ENCODE measurements at regions not wholly inside any gene's neighbourhood (a gene's known extent, or its start where the extent isn't known, plus 50 kb on each side); places are given as distances from the start of the nearest gene placed in this dataset.

DNA sequence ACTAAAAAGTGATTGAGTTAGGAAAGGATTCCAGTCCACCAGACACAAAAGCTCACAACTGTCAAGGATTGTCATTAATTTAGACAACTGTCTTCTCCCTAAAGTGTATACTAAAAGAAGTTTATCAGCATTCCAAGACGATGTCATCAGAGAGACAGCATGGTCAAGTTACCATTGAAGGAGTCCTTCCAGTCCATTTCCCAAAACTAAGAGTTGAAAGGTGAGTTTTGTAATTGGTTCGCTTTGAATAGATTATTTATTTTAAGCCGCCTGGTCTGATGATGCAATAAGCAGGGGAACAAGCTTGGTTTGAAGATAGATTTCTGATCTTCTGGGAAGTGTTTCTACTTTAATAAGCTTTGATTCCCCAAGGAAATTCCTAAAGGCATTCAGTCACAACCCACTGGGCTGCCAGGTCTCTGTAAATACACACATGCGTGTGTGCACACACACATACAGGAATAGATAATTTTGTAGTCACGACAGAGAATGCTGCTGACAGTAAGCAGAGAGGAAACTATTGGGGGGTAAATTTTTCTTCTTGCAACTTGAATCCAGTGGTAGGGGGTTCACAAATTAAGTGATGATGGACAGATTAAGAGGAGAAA, 234.8 kb downstream of the PIK3R1 start:
- DNase-seq (ENCODE audit: low read depth): no peak

DNA sequence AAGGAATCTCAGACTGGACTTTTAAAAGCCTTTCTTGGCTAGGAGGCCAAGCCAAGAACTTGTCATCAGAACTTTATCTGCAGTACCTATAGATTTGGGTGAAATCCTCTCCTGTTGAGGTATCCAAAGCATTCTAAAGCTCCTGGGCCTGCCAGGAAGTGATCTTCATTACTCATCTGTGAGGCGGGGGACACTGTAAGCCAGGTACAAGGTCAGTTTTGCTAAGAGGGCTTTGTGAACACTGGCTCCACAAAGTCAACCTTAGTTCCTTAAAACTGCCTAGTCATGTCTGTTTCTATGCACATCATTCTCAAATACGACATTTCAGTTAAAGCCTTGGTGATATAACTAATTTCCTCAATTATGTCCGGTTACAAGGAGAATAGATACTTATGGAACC, 236.7 kb downstream of the PIK3R1 start:
- DNase-seq (ENCODE audit: low read depth): no peak

DNA sequence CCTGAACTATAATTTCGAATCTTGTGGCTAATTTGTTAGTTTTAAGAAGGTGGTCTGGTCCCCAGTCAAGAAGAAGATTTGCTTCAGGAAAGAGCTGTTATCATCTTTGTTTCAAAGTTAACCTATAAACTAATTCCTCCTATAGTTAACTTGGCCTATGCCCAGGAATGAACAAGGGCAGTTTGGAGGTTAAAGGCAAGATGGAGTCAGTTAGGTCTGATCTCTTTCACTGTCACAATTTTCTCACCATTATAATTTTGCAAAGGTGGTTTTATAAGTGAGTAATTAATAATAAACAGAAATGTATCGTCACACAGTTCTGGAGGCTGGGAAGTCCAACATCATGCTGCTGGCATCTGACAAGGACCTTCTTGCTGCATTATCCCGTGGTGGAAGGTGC, 238.6 kb downstream of the PIK3R1 start:
- no peak for DNase-seq (ENCODE audit: low read depth)

DNA sequence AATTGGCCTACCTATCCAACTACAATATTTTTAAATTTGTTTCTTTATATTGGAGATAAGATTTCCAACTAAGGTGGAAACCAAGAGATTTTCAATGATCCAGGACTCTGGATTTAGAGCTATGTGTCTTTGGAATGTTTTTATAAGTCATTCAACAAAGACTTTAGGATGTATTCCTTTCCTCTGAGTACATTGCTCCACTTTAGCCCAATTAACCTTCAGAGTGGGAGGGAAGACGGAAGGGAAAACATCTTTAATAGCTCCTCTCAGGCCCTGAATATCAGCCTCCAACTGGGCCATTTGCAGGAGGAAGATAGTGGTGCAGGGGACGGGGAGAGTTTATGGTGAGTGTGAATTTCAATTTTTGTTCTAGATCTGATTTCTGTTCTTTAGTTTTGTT, 239.2 kb downstream of the PIK3R1 start:
- no peak for DNase-seq (ENCODE audit: low read depth)

DNA sequence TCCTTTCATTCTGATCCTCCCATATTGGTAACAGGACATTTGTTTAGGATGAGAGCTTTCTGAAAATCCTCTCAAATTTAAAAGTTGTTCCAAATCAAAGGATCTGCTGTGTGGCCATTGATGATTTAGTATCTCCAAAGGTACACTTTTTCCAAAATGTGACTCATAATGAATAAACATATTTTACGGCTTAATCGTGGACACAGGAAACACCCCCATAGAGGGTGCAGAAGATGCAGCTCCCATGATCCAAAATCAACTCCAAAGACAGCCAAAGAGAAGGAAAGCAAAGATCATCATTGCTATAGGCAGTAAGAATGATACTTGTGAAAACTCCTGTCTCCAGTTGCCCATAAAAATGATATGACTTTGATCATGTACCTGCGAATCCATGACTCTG, 239.7 kb downstream of the PIK3R1 start:
- DNase-seq (ENCODE audit: low read depth): no peak

DNA sequence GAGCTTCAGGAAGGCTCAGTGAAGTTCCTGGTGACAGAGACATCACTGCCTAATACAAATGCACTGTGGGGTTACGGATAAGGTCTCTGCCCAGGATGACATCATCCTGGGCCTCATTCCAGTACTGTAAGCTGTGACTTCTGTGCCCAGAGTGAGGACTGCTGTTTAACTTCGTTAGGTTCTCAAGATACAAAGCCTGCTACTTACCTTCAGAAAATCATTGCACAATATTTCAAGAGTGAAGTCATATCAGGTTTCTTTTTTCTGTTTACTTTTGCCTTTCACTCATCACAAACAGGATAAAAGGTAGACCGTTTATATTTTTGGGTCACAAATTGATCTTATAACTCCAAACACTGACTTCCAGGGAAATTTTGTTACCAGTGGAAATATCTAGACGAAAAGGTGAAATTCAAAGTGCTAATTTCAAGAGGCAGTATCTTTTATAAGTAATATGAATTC, 241.2 kb downstream of the PIK3R1 start:
- no peak for DNase-seq (ENCODE audit: low read depth)

DNA sequence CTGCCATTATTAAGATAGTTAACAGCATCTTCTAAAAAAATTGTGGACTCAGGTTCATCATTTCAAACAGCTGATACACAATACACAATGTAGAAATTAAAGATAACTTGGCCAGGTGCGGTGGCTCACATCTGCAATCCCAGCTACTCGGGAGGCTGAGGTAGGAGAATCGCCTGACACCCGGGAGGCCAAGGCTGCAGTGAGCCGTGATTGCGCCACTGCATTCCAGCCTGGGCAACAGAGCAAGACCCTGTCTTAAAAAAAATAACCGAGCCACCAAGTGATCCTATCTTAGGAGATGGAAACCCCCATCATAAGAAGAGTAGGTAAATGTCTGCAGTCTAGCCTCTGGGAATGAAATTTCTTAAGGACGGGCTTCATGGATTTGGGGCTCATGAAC, 241.7 kb downstream of the PIK3R1 start:
- DNase-seq (ENCODE audit: low read depth): no peak

DNA sequence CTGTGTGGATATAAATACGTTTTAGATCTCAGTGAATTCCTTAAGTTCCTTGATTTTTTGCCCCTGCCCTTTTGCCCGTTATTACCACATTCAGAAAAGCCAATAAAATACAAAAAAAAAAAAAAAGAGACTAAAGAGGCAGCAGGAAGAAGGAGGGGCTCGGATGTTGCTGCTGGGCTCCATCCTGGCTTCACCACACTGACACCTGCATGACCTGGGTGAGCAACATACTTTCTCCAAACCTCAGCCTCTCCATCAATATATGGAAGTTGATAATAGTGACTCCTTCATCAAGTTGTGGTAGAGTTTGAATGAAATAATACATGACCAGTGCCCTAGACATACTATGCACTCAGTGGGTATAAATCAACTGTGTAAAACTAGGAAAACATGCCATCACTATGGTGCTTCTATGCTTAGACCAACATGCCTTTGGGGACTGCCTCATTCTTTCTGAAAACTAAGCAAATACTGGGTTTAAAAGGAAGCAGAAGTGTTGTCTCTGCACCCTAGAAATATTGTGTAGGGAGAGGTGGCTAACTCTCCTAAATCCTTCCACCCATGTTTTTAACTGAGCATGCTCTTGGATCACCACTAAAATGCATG, 243.0 kb downstream of the PIK3R1 start:
- DNase-seq (ENCODE audit: low read depth): no peak

DNA sequence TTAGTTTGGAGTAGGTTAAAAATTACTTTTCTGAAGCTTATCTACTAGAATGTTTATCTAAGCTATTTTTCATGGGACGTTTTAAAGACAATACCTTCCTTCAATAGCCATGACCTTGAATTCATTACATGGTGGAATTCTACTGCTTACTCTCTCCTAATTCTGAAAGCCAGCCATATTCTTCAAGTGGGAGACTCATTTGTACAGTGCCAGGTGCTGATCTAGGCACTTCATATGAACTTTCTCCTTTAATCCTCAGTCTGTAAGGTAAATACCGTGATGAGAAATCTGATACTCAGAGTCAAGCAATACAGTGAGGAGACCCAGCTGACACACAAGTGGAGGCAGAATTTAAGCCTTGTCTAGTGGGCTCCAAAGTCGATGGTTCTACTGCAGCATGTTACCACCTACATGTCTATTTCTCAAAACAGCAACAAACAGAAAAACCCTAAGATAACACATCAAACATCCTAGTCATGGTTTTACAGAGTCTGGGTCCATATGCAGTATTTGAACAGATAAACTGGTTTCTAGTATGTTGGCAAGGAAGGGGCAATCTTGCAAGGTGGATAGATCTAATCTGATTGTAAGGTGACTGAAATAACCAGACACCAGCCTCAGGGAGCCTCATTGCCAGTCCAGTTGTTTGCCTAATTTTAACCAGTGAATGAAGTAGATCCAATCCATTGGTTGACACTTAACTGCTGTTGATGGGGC, 243.7 kb downstream of the PIK3R1 start:
- DNase-seq (ENCODE audit: low read depth): no peak

DNA sequence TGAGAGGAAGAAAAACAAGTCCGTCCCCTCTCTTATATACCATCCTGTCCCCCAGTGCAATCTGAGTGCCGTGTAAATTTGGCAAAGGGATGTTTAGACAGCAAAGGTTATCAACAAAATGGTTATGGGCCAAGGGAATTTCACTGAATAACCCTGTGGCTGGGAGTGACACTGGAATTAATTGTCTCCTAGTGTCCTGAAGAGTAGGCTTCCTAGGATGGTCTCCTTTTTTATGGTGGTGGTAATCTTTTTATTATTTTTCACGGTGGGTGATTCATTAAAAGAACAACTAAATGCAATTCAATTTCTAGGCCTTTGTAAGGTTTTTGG, 244.2 kb downstream of the PIK3R1 start:
- DNase-seq (ENCODE audit: low read depth): no peak

DNA sequence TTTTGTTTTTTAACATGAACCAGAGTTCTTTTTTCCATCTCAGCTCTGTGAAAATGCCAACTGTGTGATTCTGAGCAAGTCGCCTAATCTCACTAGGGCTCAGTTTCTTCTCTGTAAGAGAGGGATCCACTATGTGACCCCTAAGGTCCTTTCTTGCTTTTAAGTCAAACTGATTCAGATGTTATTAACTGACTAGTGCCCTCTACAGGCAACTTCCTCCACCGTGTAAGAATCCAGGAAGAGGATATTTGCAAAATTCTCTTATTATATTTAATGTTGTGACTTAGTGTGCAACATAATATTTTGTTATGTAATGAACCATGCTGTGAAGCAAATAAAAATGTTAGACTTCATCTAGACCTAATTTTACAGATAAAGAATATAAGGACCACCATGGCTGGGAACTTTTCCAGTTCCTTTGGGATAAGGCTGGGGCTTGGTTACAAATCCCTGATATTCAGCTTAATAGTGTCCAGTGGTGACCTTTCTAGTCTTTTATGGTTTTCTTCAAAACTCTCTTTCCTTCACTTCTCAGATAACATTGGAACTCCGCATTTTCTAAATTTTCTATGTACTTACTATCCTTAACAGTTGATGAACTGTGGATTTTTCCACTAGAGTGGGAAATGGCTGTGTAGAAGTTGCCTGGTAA, 244.7 kb downstream of the PIK3R1 start:
- DNase-seq (ENCODE audit: low read depth): peak; percentile 49

DNA sequence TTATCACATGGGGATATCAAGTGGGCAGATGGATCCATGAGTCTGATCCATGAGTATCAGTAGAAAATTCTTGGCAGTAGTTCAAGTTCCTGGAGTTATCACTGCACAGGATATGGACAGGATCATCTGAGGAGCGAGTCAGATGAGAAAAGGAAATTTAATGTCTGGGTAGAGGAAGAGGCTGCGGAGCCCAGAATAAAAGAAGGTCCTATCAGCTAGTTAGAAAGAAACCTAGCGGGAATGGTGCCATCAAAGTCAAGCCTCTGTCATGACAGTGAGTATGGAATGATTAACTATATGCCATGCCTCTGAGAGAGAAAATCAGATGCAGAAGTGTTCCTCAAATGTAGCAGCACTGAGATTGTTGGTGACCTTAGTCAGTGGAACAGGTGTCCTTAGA, 248.1 kb downstream of the PIK3R1 start:
- no peak for DNase-seq (ENCODE audit: low read depth)

DNA sequence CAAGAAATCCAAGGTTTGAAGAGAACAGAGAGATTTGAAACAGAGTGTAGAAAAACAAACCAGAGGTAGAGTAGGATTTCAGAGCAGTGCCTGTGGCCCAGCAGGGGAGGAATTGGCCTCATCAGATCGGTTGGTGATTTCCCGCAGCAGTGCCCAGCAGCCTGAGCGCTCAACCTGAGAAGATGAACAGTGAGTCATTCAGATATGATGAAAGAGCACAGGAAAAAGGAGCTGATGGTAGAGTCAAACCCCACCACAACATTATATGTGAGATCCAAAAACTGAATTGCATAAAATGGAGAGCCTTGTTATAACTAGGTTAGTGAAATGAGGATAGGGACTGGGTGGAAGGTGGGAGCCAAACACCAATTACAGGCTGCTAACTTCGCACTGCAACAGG, 248.9 kb downstream of the PIK3R1 start:
- no peak for DNase-seq (ENCODE audit: low read depth)

DNA sequence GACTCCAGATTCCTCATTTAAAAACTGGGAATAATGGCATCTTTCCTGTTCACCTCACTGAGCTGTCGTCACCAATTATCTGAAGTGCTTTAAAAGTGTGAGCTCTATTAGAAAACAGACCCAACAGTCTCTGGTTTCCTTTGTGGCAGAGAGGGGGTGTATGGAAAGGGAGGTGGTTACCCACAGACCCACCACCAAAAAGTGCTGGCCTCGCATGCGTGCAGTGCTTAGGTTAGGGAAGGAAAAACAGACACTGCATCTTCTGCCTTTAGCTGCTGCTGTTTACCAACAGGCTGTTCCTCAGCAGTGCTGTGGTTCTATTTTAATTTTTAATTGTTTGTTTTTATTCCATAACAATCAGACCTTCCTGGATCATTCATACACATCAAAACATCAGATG, 249.6 kb downstream of the PIK3R1 start:
- no peak for DNase-seq (ENCODE audit: low read depth)

DNA sequence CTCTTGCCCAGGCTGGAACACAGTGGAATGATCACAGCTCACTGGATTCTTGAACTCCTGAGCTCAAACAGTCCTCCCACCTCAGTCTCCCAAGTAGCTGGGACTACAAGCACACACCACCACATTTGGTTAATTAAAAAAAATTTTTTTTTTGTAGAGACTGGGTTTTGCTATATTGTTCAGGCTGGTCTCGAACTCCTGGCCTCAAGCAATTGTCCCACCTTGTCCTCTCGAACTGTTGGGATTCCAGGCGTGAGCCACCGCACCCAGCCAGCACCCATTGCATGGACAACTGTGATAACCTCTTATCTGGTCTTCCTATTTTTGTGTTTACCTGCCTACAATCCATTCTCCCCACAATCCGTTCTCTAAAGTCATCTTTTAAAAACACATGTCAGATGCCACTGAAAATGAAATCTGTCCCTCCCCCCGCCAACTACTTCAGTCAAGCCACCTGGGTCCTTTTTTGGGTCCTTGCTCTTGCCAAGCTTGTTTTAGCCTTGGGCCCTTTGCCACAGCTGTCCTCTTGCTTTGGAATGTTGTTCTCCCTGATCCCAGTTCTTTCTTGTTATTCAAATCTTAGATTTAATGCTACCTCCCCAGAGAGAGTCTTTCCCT, 250.5 kb downstream of the PIK3R1 start:
- no peak for DNase-seq (ENCODE audit: low read depth)

DNA sequence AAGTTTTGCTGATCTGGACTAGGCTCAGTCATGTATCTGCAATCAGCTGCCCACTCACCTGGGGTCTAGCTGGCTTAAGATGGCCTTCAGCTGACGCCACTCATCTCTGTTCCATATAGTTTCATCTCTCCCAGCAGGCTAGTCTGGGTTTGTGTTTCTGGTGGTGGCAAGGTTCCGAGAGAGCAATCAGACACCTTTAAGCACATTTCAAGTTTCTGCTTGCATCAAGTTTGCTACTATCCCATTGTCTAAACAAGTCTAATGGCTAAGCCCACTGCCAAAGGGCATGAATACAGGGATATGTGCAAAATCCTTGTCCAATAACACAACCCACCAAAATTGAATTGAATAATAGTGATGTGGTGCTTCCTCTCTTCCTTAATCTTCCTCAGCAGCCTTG, 251.7 kb downstream of the PIK3R1 start:
- DNase-seq (ENCODE audit: low read depth): no peak

DNA sequence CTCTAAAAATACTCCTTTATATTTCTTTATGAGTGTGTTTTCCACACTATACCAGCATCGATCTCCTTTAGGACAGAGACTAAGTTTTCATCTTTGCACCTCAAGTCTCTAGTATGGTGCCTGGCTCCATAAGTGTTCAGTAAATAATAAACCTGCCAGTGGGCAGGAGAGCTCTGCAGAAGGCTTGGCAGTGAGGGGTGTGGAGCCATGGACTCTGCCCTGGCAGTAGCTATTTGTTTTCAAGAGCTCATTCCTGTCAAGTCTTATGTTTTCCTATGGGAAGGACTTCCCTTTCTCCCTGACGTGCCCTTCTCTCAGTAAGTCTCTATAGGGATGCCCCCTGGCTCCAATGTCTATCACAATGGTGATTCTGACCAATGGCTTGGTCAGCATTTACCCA, 252.2 kb downstream of the PIK3R1 start:
- no peak for DNase-seq (ENCODE audit: low read depth)

DNA sequence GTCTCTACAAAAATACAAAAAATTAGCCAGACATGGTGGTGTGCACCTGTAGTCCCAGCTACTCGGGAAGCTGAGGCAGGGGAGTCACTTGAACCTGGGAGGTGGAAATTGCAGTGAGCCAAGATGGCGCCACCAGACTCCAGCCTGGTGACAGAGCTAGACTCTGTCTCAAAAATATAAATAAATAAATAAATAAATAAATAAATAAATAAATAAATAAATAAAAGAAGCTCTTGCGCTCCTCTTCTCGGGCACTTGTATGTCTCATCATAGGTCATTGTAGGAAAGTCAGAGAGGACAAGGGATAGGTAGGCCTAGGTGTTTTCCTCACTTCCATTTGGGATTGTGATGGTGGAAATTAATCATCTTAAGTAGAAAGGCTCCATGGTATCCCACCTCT, 252.8 kb downstream of the PIK3R1 start:
- no peak for DNase-seq (ENCODE audit: low read depth)

DNA sequence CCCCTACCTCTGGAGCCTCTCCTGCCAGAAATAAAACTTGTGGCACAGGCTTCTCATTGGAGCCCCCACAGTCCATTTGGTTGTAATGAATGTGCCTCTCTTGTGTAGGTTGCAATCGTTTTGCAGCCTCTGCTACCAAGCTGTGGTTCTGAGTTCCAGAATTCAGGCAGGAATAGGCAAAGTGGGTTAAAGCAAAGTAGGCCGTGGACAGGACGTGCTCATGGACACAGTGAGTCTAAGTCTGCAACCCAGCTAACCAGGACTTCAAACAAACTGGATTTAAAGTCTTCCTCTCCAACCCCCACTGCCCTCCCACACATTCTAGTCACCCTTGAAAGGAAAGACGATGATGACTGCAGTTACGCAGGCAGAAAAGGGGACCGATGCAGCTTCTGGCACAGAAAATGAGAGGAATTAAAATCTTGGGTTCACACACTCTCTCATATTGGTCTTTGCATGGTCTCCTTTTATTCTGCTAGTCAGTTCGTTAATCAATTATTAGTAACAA, 260.0 kb downstream of the PIK3R1 start:
- no peak for DNase-seq (ENCODE audit: low read depth)

DNA sequence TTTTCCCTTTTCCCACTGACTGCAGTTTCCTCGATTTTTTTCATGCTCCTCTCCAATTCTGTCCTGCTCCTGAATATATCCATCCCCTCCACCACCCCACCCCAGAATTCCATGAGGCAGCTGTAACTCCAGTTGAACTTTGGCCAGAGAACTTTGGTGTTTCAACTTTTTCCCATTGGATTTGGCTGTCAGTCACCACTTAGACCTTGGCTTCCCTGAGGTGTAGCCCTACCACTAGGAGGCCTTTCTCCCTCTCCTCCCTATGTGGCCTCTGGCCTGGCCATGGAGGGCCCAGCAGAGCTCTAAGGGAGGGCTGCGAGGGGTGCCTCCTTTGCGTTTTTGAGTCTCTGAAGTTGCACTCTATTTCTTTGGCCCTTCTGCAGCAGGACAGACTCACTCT, 261.3 kb downstream of the PIK3R1 start:
- no peak for DNase-seq (ENCODE audit: low read depth)

DNA sequence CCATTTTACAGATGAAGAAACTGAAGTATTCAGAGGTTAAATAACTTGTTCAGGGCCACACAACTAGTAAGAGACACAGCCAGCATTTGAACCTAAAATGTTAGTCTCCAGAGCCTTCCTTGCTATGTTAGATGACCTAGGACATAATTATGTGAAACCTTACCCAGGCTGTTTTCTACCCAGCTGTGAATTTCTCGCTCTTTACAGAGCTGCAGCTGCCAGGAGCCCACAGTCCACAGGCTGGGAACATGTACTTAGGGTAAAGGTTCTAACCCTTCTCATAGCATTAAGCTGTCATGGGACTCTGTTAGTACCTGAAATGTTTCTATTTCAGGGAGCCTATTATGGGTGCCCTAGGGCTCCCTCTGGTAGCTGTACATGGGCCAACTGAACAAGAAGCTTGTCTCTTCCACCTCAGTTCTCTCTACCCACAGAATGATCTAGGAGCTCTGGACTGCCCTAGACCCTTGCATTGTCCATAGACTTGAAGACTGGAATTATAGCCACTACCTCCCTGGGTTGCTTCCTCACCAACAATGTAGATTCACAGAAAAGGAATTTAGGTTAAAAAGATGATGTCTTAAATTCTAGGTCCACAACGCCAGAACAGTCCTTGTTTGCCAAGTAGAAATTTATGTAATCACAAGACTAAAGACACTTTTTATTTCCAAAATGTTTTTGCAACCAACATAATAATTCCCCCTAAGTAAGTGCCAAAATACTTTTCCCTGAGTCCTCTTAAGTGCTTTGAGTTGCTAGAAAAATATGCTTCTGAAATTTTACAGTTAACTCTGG, 262.9 kb downstream of the PIK3R1 start:
- DNase-seq (ENCODE audit: low read depth): no peak

DNA sequence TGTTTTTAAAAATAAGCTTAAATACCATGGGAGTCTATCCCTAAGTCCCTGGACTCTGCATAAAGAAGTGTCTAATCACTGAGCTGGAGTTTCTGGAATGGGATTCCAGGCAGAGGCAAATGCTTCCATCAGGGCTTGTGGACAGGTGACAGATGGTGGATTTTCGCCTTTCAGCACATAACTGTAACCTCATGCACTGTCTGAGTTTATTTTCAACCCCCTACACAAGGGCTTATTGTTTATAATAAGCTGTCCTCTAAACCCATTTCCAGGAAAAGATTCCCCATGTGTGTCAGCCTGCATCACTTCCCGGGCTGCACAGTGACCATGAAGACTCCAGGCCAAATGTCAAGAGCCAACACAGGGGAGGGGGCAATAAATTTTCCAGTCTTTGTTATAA, 264.0 kb downstream of the PIK3R1 start:
- DNase-seq (ENCODE audit: low read depth): no peak

Measured in stromal cell of bone marrow (primary cell).